DND-41 (cell line): ENCODE measurements at regions not wholly inside any gene's neighbourhood (a gene's known extent, or its start where the extent isn't known, plus 50 kb on each side); places are given as distances from the start of the nearest gene placed in this dataset.

Experiments used
- ATAC-seq: fragments of 200-7000 bp; cut with Tn5 transposase; 3 replicates; pipeline ENCODE4 v1.9.1; 2021; ENCODE audit warnings: low read depth; ENCODE audit not compliant: insufficient read depth
- DNase-seq: peaks from one replicate; pipeline ENCODE4 v3.0.0-alpha.2; 2020
- H2AFZ ChIP-seq: 2 replicates; pipeline ENCODE4 v1.6.0; 2012; ENCODE audit warnings: low read depth, low read length
- H3K27ac ChIP-seq: 2 replicates; pipeline ENCODE4 v1.5.1; 2012; ENCODE audit warnings: low read length, inconsistent platforms
- H3K27me3 ChIP-seq: fragments of 200-600 bp; sonication (generic); 2 replicates; pipeline ENCODE4 v1.6.0; 2012; ENCODE audit warnings: low read length, mild to moderate bottlenecking, inconsistent platforms; ENCODE audit not compliant: insufficient read depth, poor library complexity
- H3K36me3 ChIP-seq: 2 replicates; pipeline ENCODE4 v1.5.1; 2012; ENCODE audit warnings: low read length, inconsistent platforms; ENCODE audit not compliant: insufficient read depth
- H3K4me1 ChIP-seq: 2 replicates; pipeline ENCODE4 v1.5.1; 2012; ENCODE audit warnings: mild to moderate bottlenecking, low read length; ENCODE audit not compliant: insufficient read depth
- H3K4me2 ChIP-seq: 2 replicates; pipeline ENCODE4 v1.6.0; 2012; ENCODE audit warnings: mild to moderate bottlenecking, moderate library complexity, low read length, inconsistent platforms; ENCODE audit not compliant: insufficient read depth
- H3K4me3 ChIP-seq, 2 experiments: fragments of 200-600 bp in 1 of 2; shearing (Covaris generic) in 1 of 2; 2 replicates each; pipeline ENCODE4 v1.5.1; 2012 to 2016; ENCODE audit warnings: inconsistent platforms in 2 of 2, low read length in 2 of 2, mild to moderate bottlenecking in 2 of 2, low read depth in 1 of 2, moderate library complexity in 1 of 2
- H3K79me2 ChIP-seq: 2 replicates; pipeline ENCODE4 v1.6.0; 2012; ENCODE audit warnings: low read length, inconsistent platforms; ENCODE audit not compliant: insufficient read depth
- H3K9ac ChIP-seq: 2 replicates; pipeline ENCODE4 v1.6.0; 2012; ENCODE audit warnings: low read depth, mild to moderate bottlenecking, inconsistent platforms, low read length, moderate library complexity
- H3K9me3 ChIP-seq: 2 replicates; pipeline ENCODE4 v1.5.1; 2012; ENCODE audit warnings: low read length, moderate library complexity, mild to moderate bottlenecking, inconsistent platforms; ENCODE audit not compliant: insufficient read depth, severe bottlenecking
- H4K20me1 ChIP-seq: 2 replicates; pipeline ENCODE4 v1.6.0; 2012; ENCODE audit warnings: low read length; ENCODE audit not compliant: insufficient read depth
- EZH2 ChIP-seq: IDR thresholded peaks from 3 replicates; pipeline ENCODE4 v1.6.1; 2012; ENCODE audit warnings: borderline replicate concordance, low read depth, mild to moderate bottlenecking, moderate library complexity, low read length, inconsistent platforms; ENCODE audit not compliant: severe bottlenecking
- TF ChIP-seq, protein P1 (sequence below): IDR thresholded peaks from 2 replicates; pipeline ENCODE4 v1.5.1; 2012; ENCODE audit warnings: borderline replicate concordance, low read length, moderate library complexity, mild to moderate bottlenecking; ENCODE audit not compliant: poor library complexity, severe bottlenecking; ENCODE audit errors: extremely low read depth

DNA sequence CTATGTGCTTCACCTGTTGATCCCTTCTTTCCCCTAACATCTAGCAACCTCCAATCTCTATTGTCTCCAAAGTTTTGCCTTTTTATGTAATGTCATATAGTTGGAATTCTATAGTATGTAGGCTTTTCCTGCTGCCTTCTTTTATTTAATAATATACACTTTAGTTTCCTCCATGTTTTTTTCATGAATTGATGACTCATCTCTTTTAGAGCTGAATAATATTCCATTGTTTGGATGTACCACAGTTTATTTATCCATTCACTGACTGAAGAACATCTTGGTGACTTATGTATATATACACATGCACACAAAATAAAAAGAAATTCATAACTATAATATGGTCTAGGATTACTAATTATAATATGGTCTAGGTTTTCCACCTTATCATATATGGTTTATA lies 1314.2 kb downstream of the OTOL1 start:
- Histone ChIP-seq H3K9ac (no peak overlapping the region), H3K27me3 (no peaks in the 10 kb centered on the region), H3K79me2 (no peaks in the 10 kb centered on the region), H3K27ac (no peak overlapping the region), H2AFZ (no peak overlapping the region), H3K9me3 (no peaks in the 10 kb centered on the region), H3K4me1 (no peaks in the 10 kb centered on the region), H3K36me3 (no peaks in the 10 kb centered on the region), H3K4me3 (no peak overlapping the region), H4K20me1 (no peaks in the 10 kb centered on the region), H3K4me2 (no peak overlapping the region)
- ATAC-seq (no peak), DNase-seq (no peak)
- TF ChIP-seq EZH2, result no peak
- TF ChIP-seq, protein P1, sequence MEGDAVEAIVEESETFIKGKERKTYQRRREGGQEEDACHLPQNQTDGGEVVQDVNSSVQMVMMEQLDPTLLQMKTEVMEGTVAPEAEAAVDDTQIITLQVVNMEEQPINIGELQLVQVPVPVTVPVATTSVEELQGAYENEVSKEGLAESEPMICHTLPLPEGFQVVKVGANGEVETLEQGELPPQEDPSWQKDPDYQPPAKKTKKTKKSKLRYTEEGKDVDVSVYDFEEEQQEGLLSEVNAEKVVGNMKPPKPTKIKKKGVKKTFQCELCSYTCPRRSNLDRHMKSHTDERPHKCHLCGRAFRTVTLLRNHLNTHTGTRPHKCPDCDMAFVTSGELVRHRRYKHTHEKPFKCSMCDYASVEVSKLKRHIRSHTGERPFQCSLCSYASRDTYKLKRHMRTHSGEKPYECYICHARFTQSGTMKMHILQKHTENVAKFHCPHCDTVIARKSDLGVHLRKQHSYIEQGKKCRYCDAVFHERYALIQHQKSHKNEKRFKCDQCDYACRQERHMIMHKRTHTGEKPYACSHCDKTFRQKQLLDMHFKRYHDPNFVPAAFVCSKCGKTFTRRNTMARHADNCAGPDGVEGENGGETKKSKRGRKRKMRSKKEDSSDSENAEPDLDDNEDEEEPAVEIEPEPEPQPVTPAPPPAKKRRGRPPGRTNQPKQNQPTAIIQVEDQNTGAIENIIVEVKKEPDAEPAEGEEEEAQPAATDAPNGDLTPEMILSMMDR, result no peak

DNA sequence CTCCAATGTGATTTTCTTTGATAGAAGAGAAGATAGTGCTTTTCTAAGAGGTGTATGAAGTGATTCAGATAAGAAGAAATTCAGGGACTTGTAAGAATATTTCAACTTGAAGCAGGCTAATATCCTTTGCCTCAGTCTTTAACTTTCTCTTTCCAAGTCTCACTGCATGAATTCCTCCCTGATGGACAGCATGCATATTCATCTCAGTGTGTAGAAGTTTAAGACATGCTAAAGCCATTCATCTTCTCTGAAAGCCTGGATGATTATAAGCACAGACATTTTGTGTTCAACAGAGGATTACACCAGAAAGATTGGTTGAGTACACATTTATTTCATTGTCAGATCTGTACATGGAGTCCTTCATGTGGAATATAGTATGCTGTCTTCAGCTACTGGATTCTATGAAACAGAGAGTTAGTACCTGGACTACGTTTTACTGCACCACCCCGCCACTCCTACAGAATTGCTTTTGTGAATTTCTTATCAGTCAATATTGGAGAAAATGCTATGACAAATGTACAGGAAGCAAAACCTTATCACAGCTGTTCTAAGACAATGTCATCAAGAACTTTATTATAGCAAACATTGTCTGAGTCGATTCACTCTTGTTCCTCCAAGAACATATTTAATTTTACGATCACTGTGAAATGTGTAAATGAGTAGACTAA lies 1346.1 kb downstream of the OTOL1 start:
- Histone ChIP-seq H3K4me2 (no peak overlapping the region), H3K36me3 (no peaks in the 10 kb centered on the region), H3K79me2 (no peaks in the 10 kb centered on the region), H4K20me1 (no peaks in the 10 kb centered on the region), H3K27ac (no peak overlapping the region), H3K9me3 (no peaks in the 10 kb centered on the region), H3K4me3 (no peak overlapping the region), H3K27me3 (no peaks in the 10 kb centered on the region), H3K9ac (no peak overlapping the region), H3K4me1 (peaks cover 11% of the 10 kb centered on the region; the same call in 1 of the 2 replicates), H2AFZ (peak overlapping the region; percentile 26; the same call in 1 of the 2 replicates)
- no peak for TF ChIP-seq EZH2
- TF ChIP-seq, protein P1, result no peak
- DNase-seq (no peak), ATAC-seq (no peak)

DNA sequence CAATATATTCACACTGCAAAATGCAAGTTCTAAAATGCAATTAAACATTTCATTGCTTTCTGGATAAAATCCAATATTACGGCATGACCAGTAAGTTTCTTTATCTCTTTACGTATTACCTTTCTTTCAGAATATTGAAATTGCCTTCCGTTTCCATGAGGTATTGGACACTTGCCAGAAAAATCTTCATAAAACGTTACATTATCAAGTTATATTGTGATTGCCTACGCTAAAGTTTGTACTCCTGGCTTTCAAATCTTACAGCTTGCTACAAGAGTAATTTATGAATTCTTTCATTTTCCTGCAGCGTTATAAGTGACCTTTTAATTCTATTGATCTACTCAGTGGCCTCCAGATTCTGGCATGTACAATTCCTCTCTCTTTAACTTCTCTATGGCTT lies 1349.3 kb downstream of the OTOL1 start:
- Histone ChIP-seq H2AFZ (no peak overlapping the region), H3K4me1 (peaks cover 11% of the 10 kb centered on the region; the same call in 1 of the 2 replicates), H4K20me1 (no peaks in the 10 kb centered on the region), H3K79me2 (no peaks in the 10 kb centered on the region), H3K36me3 (no peaks in the 10 kb centered on the region), H3K27ac (no peak overlapping the region), H3K4me2 (no peak overlapping the region), H3K27me3 (no peaks in the 10 kb centered on the region), H3K9ac (no peak overlapping the region), H3K9me3 (no peaks in the 10 kb centered on the region), H3K4me3 (no peak overlapping the region)
- TF ChIP-seq, protein P1, result no peak
- no peak for TF ChIP-seq EZH2
- DNase-seq, result no peak
- ATAC-seq, result no peak

DNA sequence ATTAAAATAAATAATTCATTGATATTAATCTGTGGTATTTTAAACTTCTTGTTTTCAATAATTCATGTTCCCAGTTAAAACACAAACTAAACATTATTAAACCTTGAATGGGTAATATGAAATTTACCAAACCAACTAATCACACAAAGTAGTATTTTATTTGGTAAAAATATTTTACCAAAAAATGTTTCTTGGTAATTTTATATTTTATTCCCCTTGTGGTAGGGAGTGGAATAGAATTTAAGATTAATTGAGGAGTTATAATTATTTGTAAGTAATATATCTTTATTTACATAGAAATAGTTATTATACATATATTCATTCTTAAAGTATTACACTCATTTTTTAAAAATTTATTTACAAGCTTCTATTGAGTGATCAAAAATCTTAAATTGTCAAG lies 1350.9 kb downstream of the OTOL1 start:
- DNase-seq (no peak), ATAC-seq (no peak)
- H3K79me2 ChIP-seq, result no peaks in the 10 kb centered on the region
- H3K4me1 ChIP-seq, result peaks cover 11% of the 10 kb centered on the region; the same call in 1 of the 2 replicates
- no peak overlapping the region for H3K27ac ChIP-seq
- no peak overlapping the region for H3K4me3 ChIP-seq
- no peaks in the 10 kb centered on the region for H4K20me1 ChIP-seq
- H3K4me2 ChIP-seq, result no peak overlapping the region
- no peaks in the 10 kb centered on the region for H3K9me3 ChIP-seq
- no peak overlapping the region for H3K9ac ChIP-seq
- no peak overlapping the region for H2AFZ ChIP-seq
- H3K36me3 ChIP-seq, result no peaks in the 10 kb centered on the region
- TF ChIP-seq, protein P1, result no peak
- no peak for TF ChIP-seq EZH2
- no peaks in the 10 kb centered on the region for H3K27me3 ChIP-seq
